ENCODE measurements at regions not wholly inside any gene's neighbourhood (a gene's known extent, or its start where the extent isn't known, plus 50 kb on each side); places are given as distances from the start of the nearest gene placed in this dataset.
A peak's percentile ranks its signal among the peaks of the same experiment; 100 is the strongest.

DNA sequence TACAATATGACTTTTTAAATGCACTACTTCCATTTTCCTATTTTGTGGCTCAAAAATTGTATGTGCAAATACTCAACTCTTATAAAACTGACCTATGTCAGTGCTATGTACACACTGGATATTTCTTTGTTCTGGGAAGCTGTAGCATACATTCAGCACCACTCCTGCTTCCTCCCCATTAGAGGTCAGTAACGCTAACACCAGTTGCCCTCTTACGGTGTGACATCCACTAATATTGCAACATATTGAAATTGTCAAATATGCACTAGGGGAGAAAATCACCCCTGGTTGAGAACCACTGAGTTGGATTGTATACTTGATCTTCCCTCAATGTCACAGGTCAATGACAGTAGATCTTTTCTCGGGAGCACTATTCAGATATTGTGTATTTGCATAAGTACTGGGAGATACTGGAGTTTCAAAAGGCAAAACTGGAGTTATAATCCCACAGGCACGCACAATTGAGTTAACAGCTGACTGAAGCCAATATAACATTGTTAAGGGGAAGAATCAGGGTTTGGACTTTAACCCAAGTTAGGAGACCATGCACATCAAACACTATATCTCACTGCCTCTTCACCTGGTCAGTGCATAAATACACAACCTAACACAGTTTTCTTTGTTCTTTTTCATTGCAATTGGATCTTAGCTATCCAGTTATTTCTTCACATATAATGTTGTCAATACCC, 1276.5 kb upstream of the MIR17HG start:
- Histone ChIP-seq H3K4me1 (no peaks in the 10 kb centered on the region), H3K9me3 (replicated peaks) (no peaks in the 10 kb centered on the region), H3K27ac (no peak overlapping the region), H3K27me3 (no peaks in the 10 kb centered on the region), H3K36me3 (no peaks in the 10 kb centered on the region), H3K4me3 (no peak overlapping the region)
- DNase-seq: no peak

DNA sequence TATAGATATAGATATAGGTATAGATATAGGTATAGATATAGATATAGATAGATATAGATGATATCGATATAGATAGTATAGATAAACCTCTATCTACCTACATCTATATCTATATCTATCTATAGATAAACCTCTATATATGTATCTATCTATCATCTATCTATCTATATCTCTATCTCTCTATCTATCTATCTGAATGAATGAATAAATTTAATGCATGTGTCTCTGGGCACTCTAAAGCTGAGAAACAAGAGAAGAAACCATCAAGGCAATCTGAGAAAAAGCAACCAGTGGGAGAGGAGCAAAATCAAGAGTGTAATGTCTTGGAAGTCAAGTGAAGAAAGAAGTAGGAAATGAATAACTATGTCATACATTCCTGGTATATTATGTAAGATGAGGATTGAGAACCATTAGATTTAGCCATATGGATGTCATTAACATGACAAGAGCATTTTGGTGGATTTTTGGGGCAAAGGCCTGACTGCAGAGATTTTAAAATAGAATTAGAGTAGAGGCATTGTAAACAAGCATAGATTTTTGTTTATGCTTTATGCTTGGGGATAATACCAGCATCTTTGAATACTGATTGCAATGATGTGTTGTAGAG, 1262.7 kb upstream of the MIR17HG start:
- Histone ChIP-seq H3K9me3 (replicated peaks) (no peaks in the 10 kb centered on the region; the same call in 1 of the 2 replicates), H3K36me3 (no peaks in the 10 kb centered on the region), H3K27ac (no peak overlapping the region), H3K27me3 (no peaks in the 10 kb centered on the region), H3K4me1 (no peaks in the 10 kb centered on the region), H3K4me3 (no peak overlapping the region)
- no peak for DNase-seq

DNA sequence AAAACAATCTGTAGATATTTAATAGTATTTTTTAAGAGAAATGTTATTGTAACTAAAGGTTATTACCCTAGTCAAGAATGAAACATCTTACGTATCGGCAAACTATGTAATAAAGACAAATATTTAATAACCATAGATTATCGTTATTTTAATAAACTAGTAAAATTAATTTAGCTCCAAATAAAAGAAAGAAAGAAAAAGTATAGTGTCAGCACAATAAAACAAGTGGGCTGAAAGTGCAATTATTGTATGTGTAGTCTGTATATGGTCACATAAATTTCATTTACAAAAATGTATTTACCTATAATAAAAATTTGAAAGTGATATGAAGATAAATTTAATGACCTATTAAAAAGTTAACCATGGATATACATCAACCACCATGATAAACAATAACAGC, 1258.4 kb upstream of the MIR17HG start:
- DNase-seq: no peak
- Histone ChIP-seq H3K4me1 (no peaks in the 10 kb centered on the region), H3K27me3 (no peaks in the 10 kb centered on the region)

DNA sequence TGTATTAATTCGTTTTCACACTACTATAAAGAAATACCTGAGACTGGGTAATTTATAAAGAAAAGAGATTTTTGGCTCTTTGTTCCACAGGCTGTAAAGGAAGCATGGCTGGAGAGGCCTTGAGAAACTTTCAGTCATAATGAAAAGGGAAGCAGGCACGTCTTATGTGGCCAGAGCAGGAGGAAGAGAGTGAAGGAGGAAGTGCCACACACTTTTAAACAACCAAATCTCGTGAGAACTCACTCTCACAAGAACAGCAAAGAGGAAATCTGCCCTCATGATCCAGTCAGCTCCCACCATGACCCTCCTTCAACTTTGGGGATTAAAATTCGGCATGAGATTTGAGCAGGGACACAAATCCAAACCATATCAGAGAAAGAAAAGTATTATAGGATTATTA, 1255.9 kb upstream of the MIR17HG start:
- H3K4me1 ChIP-seq: no peaks in the 10 kb centered on the region
- H3K36me3 ChIP-seq: no peaks in the 10 kb centered on the region
- DNase-seq: no peak
- no peak overlapping the region for H3K4me3 ChIP-seq
- no peak overlapping the region for H3K27ac ChIP-seq
- no peaks in the 10 kb centered on the region for H3K9me3 ChIP-seq (replicated peaks)
- no peaks in the 10 kb centered on the region for H3K27me3 ChIP-seq

More for the DNA sequence above, 1258.4 kb upstream of the MIR17HG start:
- H3K9me3 ChIP-seq (replicated peaks): no peaks in the 10 kb centered on the region; the same call in 1 of the 2 replicates
- H3K27ac ChIP-seq: no peak overlapping the region
- no peak overlapping the region for H3K4me3 ChIP-seq
- H3K36me3 ChIP-seq: no peaks in the 10 kb centered on the region

DNA sequence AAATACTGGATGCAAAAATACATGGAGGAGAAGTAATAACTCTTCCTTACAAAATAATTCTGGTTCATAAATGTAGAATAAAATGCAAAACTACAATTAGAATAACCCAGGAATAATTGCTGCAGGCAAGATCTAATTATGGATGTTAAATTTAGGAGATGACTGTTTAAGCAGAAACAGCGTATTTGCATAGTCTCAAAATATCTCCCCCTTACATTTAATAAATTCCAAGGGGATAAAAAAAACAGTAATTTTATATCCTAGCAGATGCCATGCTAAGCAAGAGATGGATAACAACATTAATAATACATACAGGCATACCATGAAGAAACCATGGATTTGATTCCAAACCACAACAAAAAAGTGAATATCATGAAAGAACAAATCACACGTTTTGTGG, 1253.1 kb upstream of the MIR17HG start:
- Histone ChIP-seq H3K27me3 (no peaks in the 10 kb centered on the region), H3K27ac (no peak overlapping the region), H3K4me1 (no peaks in the 10 kb centered on the region), H3K36me3 (no peaks in the 10 kb centered on the region), H3K9me3 (replicated peaks) (no peaks in the 10 kb centered on the region), H3K4me3 (no peak overlapping the region)
- no peak for DNase-seq

DNA sequence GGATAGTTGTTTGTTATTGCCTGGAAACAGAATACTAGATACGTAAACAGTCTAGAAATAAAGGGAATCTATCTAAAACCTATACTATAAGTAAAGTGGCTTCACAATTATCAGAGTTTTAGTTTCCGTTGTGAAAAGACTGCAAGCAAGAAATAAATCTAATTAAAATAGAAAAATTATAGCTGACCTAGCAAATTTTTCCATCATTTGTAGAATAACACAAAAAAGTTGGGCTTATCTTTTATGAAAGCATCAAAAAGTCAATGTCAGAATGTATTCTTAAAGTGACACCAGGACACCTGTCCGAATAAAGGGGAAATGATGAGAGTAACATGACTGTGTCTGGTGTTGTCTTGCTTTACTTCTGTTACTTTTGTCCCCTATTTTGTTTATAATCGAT, 1248.9 kb upstream of the MIR17HG start:
- Histone ChIP-seq H3K36me3 (no peaks in the 10 kb centered on the region), H3K27me3 (no peaks in the 10 kb centered on the region), H3K4me1 (no peaks in the 10 kb centered on the region), H3K9me3 (replicated peaks) (no peaks in the 10 kb centered on the region), H3K27ac (no peak overlapping the region), H3K4me3 (no peak overlapping the region)
- no peak for DNase-seq

DNA sequence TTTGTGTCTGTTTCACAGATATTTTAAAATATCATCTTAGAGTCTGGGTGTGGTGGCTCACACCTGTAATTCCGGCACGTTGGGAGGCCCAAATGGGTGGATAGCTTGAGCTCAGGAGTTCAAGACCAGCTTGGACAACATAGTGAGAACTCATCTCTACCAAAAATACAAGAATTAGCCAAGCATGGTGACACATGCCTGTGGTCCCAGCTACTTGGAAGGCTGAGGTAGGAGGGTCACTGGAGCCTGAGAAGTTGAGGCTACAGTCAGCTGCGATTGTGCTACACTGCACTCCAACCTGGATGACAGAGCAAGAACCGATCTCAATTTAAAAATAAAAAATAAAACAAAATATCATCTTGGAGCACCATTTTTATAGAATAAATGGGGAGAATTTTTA, 1247.6 kb upstream of the MIR17HG start:
- Histone ChIP-seq H3K9me3 (replicated peaks) (no peaks in the 10 kb centered on the region), H3K4me1 (no peaks in the 10 kb centered on the region), H3K4me3 (no peak overlapping the region), H3K36me3 (no peaks in the 10 kb centered on the region), H3K27me3 (no peaks in the 10 kb centered on the region), H3K27ac (no peak overlapping the region)
- DNase-seq: no peak

DNA sequence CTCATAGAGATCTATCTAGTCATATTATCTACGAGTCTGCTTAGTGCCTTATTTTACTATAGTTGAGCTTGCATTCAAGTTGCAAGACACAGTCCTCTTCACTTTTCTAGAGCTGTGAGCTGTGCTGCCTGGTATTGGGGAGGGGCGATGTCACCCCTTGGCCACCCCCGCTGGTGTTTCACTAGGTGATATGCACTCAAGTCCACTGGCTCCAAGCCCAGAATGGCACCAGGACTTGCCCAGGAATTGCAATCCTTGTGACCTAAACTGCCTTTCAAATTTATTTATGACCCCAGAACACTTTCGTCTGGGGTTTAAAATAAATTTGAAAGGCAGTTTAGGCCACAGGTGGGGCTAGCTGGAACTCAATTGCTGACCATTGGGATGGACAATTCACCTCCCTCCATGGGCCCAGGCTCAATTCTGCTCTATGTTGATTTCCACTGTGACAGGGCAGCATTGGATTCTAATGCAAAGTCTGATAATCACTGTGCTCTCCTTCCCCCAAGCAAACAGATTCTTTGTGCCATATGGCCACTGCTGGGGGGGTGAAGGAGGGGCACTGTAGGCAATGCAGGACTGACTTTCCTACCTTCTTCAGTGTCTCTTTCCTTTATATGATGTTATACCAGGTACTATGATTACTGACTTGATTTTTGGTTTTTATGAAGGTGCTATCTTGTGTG, 1244.2 kb upstream of the MIR17HG start:
- no peaks in the 10 kb centered on the region for H3K36me3 ChIP-seq
- no peaks in the 10 kb centered on the region for H3K4me1 ChIP-seq
- H3K4me3 ChIP-seq: no peak overlapping the region
- H3K27me3 ChIP-seq: no peaks in the 10 kb centered on the region
- no peak overlapping the region for H3K27ac ChIP-seq
- no peaks in the 10 kb centered on the region for H3K9me3 ChIP-seq (replicated peaks)
- DNase-seq: no peak

DNA sequence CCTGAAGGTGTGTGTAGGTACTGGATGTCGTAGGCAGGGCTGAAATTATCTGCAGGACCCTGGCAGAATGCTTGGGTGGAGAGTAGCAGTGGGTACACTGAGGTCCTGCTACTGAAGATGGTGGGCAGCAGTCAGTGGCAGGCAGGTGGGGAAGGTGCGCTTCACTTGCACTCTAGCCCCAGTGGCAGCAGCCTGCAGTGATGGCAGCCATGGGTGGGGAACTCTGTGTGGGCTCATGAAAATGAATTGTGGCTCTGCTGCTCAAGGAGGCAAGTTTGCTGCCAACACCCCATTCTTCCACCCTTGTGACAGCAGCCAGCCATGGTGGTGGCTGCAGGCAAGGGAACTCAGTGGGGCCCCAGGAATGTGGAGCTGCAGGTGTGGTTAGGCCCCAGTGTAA, 1242.7 kb upstream of the MIR17HG start:
- Histone ChIP-seq H3K27ac (no peak overlapping the region), H3K4me3 (no peak overlapping the region), H3K4me1 (no peaks in the 10 kb centered on the region), H3K36me3 (no peaks in the 10 kb centered on the region), H3K9me3 (replicated peaks) (no peaks in the 10 kb centered on the region), H3K27me3 (no peaks in the 10 kb centered on the region)
- no peak for DNase-seq

DNA sequence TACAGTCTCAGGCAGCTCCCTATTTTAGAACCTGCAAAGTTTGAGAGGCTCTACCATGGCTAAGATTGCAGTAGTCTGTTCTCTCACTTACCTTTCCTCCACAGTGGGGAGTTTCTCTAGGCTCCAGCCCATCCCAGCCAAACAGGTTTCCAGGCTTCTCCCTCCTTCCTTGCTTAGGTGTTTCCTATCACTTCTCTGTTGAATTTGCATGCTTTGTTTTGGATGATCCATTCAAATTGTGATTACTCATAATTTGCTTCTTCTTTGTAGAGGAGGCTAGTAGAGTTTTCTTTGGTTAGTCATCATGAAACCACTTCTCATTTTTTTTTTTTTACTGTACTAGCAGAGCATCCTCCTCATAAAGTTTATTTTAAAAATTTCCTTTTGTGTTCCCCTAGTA, 1242.2 kb upstream of the MIR17HG start:
- Histone ChIP-seq H3K36me3 (no peaks in the 10 kb centered on the region), H3K27me3 (no peaks in the 10 kb centered on the region), H3K4me3 (no peak overlapping the region), H3K4me1 (no peaks in the 10 kb centered on the region), H3K27ac (no peak overlapping the region), H3K9me3 (replicated peaks) (no peaks in the 10 kb centered on the region)
- DNase-seq: no peak

DNA sequence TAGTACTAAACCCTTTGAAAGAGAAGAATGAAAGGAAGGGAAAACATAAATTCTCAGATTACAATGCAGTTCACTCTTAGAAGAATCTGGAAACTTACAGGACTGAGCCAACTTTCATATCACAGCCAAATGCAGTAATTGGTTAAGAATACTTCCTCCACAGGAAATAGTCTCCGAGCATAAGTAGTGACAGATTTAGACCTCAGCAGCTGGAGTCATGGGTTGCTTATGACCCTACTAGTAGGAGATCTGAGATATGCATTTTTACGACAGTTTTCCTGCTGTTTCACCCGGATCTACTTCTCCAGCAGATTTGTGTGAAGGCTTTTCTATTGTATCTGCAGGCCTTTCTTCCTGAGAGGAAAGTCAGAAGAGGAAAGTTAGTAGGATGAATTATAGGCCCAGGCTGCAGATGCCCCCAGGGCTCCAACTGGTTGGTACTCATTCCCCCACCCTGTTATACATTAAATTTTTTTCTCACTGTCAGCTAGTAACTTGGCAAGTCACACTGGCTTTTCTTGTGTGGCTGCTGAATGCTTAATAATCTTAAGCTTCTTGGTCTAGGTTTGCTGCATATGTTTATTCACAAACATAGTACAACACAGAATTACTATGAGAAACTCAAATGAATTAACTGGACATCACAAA, 1241.5 kb upstream of the MIR17HG start:
- H3K27ac ChIP-seq: no peak overlapping the region
- DNase-seq: peak in 1 of 2 experiments; percentile 3
- no peaks in the 10 kb centered on the region for H3K4me1 ChIP-seq
- H3K27me3 ChIP-seq: no peaks in the 10 kb centered on the region
- H3K36me3 ChIP-seq: no peaks in the 10 kb centered on the region
- no peak overlapping the region for H3K4me3 ChIP-seq
- no peaks in the 10 kb centered on the region for H3K9me3 ChIP-seq (replicated peaks)

DNA sequence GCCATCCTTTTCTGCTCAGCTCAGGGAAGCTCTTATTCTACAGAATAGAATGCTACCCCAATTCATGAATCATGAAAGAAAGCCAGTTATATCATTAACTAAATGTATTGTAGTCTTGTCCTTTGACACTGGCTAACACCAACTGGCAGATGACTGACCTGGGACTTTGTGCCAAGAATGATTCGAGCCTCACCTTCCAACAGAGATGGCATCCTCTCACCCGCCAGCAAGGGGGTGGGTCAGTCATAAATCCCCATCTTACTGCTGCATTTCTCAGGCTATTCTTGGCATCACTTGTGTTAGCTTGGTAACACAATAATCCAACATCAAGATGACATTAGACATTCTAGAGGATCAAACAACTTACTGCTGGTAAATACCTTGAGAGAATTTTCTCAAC, 1239.8 kb upstream of the MIR17HG start:
- Histone ChIP-seq H3K4me3 (no peak overlapping the region), H3K9me3 (replicated peaks) (no peaks in the 10 kb centered on the region), H3K27me3 (no peaks in the 10 kb centered on the region), H3K27ac (no peak overlapping the region), H3K36me3 (no peaks in the 10 kb centered on the region), H3K4me1 (no peaks in the 10 kb centered on the region)
- DNase-seq: no peak

DNA sequence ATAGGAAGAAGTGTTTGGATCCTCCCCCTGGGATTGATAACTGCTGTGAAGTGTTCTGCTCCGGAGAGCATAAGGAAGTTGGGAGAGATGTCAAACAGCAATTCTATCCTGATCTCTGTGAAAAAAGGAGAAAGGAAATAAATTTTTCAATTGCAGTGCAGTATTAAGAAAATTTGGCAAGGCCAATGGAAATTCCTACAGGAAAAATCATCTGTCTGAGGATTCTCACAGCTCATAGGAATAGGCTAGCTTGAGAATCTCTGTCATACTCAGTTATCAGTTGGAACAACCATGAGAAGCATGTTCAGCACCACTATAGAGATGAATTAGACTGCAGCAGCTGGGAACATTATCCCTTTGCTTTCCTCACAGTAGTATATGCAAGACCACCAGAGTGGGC, 1238.9 kb upstream of the MIR17HG start:
- no peaks in the 10 kb centered on the region for H3K4me1 ChIP-seq
- no peak overlapping the region for H3K4me3 ChIP-seq
- no peaks in the 10 kb centered on the region for H3K36me3 ChIP-seq
- no peaks in the 10 kb centered on the region for H3K9me3 ChIP-seq (replicated peaks)
- no peak for DNase-seq
- no peaks in the 10 kb centered on the region for H3K27me3 ChIP-seq
- H3K27ac ChIP-seq: no peak overlapping the region

DNA sequence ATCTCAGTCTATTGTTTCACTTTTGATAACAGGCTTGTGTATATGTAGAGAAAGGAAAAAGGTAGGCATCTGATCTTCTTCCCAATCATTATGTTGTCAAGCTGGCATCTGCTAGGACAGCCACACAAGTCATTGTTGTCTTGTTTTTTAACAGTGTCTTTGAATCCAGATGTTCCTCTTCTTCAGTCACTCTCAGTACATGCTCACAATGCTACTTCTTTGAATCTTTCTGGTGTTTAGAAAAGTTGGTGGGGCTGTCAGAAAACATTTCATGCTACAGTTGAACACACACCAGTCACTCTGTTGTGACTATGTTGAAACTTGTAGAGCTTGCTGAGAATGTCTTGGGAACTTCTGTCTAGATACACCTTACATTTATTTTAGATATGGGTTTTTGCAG, 1231.4 kb upstream of the MIR17HG start:
- Histone ChIP-seq H3K4me1 (no peaks in the 10 kb centered on the region), H3K27ac (no peak overlapping the region), H3K27me3 (no peaks in the 10 kb centered on the region), H3K36me3 (no peaks in the 10 kb centered on the region), H3K9me3 (replicated peaks) (no peaks in the 10 kb centered on the region), H3K4me3 (no peak overlapping the region)
- DNase-seq: no peak

DNA sequence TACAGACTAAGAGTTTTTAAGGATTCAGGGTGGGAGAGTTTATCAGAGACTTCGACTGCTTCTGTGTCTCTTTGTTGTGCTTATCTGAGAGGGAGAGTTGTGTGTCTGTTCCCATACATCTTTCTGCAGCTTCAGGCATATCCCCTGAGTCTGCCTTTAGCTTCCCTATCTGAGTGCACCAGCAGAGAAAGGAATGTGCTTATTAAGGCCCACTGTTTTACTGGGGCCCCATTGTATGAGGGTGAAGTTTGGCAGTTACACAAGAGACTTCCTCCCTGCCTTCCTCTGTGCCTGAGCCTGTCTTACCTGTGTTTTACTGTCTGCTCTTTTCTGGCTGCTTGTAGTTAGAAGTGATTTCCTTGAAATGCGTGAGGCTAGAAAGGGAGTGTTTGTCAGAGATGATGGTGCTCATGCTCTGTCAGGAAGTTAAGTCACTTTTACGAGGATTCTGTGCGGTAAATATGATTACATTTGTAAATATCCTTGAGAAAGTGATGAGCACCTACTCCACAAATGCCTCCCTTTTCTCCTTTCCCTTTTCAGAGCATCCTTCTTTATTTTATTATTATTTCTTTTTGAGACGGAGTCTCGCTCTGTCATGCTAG, 1228.9 kb upstream of the MIR17HG start:
- H3K4me3 ChIP-seq: no peak overlapping the region
- no peaks in the 10 kb centered on the region for H3K27me3 ChIP-seq
- H3K36me3 ChIP-seq: no peaks in the 10 kb centered on the region
- no peaks in the 10 kb centered on the region for H3K9me3 ChIP-seq (replicated peaks)
- H3K4me1 ChIP-seq: no peaks in the 10 kb centered on the region
- no peak overlapping the region for H3K27ac ChIP-seq
- DNase-seq: no peak
